ENCODE measurements at regions not wholly inside any gene's neighbourhood (a gene's known extent, or its start where the extent isn't known, plus 50 kb on each side); places are given as distances from the start of the nearest gene placed in this dataset.

DNA sequence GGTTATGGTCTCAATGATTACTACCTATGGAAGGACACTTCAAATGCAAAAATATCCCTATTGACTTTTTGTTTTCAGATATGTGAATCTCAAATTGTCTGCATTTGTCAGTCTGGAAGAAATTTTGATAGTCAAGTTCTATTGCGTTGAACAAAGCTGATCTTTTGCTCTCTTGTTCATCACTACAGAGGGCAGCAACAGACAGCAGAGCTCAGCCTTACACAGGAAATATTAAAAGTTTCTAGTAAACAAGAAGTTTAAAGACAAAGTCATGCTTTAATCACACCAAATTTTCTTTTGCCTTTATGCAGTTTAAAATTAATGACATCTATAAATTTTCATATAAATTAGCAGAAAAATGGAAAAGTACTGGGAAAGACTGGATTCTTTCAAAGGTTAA lies 617.5 kb downstream of the NR4A2 start:
- intact Hi-C loops (cut with micrococcal nuclease) = no loop called here
- H3K27ac Mint-ChIP-seq = no peak overlapping the region
- TF ChIP-seq, protein P1, sequence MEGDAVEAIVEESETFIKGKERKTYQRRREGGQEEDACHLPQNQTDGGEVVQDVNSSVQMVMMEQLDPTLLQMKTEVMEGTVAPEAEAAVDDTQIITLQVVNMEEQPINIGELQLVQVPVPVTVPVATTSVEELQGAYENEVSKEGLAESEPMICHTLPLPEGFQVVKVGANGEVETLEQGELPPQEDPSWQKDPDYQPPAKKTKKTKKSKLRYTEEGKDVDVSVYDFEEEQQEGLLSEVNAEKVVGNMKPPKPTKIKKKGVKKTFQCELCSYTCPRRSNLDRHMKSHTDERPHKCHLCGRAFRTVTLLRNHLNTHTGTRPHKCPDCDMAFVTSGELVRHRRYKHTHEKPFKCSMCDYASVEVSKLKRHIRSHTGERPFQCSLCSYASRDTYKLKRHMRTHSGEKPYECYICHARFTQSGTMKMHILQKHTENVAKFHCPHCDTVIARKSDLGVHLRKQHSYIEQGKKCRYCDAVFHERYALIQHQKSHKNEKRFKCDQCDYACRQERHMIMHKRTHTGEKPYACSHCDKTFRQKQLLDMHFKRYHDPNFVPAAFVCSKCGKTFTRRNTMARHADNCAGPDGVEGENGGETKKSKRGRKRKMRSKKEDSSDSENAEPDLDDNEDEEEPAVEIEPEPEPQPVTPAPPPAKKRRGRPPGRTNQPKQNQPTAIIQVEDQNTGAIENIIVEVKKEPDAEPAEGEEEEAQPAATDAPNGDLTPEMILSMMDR (IDR thresholded peaks at IDR 0.05) = no peak
- no peaks in the 10 kb centered on the region for H3K36me3 Mint-ChIP-seq (ENCODE audit: low read depth)
- H3K4me3 Mint-ChIP-seq = no peak overlapping the region
- H3K4me1 Mint-ChIP-seq (ENCODE audit: low read depth) = no peaks in the 10 kb centered on the region
- H3K9me3 Mint-ChIP-seq = no peaks in the 10 kb centered on the region
- ChIA-PET POLR2A (no interaction called here), CTCF (interaction anchor here (1.0 kb wide), 1 partner anchor 14 kb away, joined by 3 read pairs; no protein-coding TSS in a partner anchor)
- DNase-seq (no peak), ATAC-seq (no peak)
- H3K27me3 Mint-ChIP-seq = no peaks in the 10 kb centered on the region

DNA sequence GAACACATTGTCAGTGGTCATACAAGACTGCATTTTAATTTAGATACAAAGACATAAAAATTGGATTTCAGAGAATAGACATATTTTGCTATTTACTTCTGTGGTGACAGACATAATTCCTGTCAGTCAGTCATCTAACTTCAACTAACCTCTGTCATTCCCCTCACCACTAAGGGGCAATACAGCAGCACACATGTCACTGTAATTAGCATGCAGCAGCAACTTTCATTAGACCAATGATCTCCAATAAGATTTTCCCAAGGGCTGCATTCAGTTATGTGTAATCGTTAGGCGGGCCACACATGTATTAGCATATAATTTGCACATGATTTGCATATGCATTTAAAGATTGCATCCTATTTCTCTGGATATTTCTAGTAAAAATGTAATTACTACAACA lies 624.5 kb downstream of the NR4A2 start:
- H3K27ac Mint-ChIP-seq = no peak overlapping the region
- no peaks in the 10 kb centered on the region for H3K9me3 Mint-ChIP-seq
- H3K4me3 Mint-ChIP-seq = no peak overlapping the region
- TF ChIP-seq, protein P1 (IDR thresholded peaks at IDR 0.05) = no peak
- DNase-seq (no peak), ATAC-seq (no peak)
- intact Hi-C loops (cut with micrococcal nuclease) = no loop called here
- H3K27me3 Mint-ChIP-seq = no peaks in the 10 kb centered on the region
- H3K4me1 Mint-ChIP-seq (ENCODE audit: low read depth) = no peaks in the 10 kb centered on the region
- CTCF ChIA-PET = no interaction called here
- POLR2A ChIA-PET = no interaction called here
- H3K36me3 Mint-ChIP-seq (ENCODE audit: low read depth) = no peaks in the 10 kb centered on the region

DNA sequence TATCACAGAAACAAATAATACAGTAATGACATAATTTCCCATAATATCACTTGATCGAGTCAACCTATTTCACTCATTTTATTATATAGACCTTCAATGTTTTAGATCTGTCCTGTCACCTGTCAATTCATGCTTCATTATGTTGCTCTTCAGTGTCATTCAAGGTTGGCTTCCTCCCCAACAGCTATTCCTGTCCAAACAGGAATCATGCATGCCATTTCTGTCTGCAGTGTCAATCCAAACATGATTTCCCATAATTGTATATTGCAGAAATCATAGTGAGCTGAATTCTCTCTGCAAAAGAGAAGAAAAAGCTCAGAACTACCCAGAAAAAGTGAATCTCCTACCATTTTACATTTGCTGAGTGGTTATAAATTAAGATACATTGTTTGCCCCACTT lies 628.6 kb downstream of the NR4A2 start:
- POLR2A ChIA-PET = no interaction called here
- no peak for ATAC-seq
- Mint-ChIP-seq H3K4me3 (no peak overlapping the region), H3K27me3 (no peaks in the 10 kb centered on the region), H3K27ac (no peak overlapping the region), H3K36me3 (ENCODE audit: low read depth) (no peaks in the 10 kb centered on the region), H3K4me1 (ENCODE audit: low read depth) (no peaks in the 10 kb centered on the region), H3K9me3 (no peaks in the 10 kb centered on the region)
- DNase-seq = no peak
- TF ChIP-seq, protein P1 (IDR thresholded peaks at IDR 0.05) = no peak
- CTCF ChIA-PET = no interaction called here
- intact Hi-C loops (cut with micrococcal nuclease) = no loop called here

DNA sequence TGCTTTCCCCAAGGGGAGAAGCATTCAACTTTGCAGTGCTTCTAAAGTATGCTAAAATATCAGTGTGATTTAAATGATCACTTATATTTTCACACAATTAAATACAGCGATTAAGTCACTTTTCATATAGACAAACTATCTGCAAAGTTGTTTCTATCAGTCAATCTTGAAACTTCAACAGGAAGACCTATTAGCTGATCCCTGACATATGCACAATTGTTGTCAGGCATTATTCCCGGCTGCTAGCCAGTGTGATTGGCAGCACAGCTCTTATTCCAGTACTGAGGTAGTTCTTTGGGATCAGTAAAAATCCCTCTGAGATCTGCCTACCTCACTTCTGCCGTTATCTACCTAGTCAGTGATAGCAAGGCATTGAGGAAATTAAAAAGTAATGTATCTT lies 629.5 kb downstream of the NR4A2 start:
- TF ChIP-seq, protein P1 (IDR thresholded peaks at IDR 0.05) = no peak
- POLR2A ChIA-PET = no interaction called here
- Mint-ChIP-seq H3K27me3 (no peaks in the 10 kb centered on the region), H3K4me3 (no peak overlapping the region), H3K36me3 (ENCODE audit: low read depth) (no peaks in the 10 kb centered on the region), H3K4me1 (ENCODE audit: low read depth) (no peaks in the 10 kb centered on the region), H3K9me3 (no peaks in the 10 kb centered on the region), H3K27ac (no peak overlapping the region)
- ATAC-seq (no peak), DNase-seq (no peak)
- intact Hi-C loops (cut with micrococcal nuclease) = no loop called here
- CTCF ChIA-PET = no interaction called here

DNA sequence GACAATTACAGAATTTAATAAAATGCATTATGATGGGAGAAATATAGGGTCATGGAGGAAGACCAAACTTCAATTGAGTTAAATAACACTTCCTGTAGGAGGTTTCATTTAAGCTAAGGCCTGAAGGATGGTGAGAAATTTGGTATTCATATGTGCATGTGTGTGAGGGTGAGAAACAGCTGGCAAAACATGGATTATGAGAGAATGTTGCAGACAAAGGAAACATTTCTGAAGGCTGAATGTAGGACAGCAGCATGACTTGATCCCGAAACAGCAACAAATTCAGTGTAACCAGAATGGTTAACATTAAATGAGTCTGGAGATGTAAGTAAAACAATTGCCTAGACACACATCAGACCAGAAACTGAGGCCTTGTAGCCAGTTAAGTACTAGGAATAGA lies 630.8 kb downstream of the NR4A2 start:
- H3K27me3 Mint-ChIP-seq = no peaks in the 10 kb centered on the region
- no peak overlapping the region for H3K4me3 Mint-ChIP-seq
- POLR2A ChIA-PET = no interaction called here
- DNase-seq (no peak), ATAC-seq (no peak)
- H3K36me3 Mint-ChIP-seq (ENCODE audit: low read depth) = no peaks in the 10 kb centered on the region
- H3K27ac Mint-ChIP-seq = no peak overlapping the region
- H3K9me3 Mint-ChIP-seq = no peaks in the 10 kb centered on the region
- CTCF ChIA-PET = no interaction called here
- TF ChIP-seq, protein P1 (IDR thresholded peaks at IDR 0.05) = no peak
- intact Hi-C loops (cut with micrococcal nuclease) = no loop called here
- H3K4me1 Mint-ChIP-seq (ENCODE audit: low read depth) = no peaks in the 10 kb centered on the region
